ENCODE measurements at regions not wholly inside any gene's neighbourhood (a gene's known extent, or its start where the extent isn't known, plus 50 kb on each side); places are given as distances from the start of the nearest gene placed in this dataset.

DNA sequence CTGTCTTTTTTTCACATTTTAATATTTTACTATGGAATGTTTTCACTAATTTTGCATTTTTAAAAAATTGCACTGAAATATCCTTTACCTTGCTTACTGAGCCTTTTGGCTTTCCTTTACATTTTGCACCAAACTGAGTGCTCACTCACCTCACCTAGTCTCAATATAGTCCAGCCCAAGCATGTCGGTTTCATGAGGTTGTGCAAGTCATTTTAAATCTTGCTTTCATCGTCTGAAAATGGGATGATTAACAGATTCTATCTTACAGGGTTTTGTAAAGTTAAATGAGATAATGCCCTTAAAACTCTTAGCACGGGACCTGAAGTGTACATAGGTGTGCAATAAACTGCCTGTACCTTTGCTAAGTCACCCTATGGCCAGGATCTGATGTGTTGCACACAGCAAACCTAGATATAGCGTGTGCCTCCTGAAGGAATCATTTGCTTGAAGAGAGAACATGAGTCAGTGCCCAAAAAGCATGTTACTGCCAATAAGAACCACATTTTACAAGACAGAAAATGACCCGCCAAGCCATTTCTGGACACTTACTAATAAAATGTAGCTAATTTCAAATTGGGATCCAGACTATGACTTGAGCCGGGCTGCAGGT is 199.8 kb downstream of the JCAD start:
- no CpG with 5 or more reads among the region's 6 CpGs for WGBS (ENCODE audit: insufficient coverage, insufficient read length)
- DNase-seq (ENCODE audit: low read depth, low spot score) = no peak
- Histone ChIP-seq H3K27me3 (ENCODE audit: control insufficient read depth, insufficient read depth, low read length) (no peaks in the 10 kb centered on the region), H3K9me3 (ENCODE audit: control insufficient read depth, insufficient read depth, low read length) (no peaks in the 10 kb centered on the region), H3K4me1 (ENCODE audit: control insufficient read depth, insufficient read depth, low read length) (no peaks in the 10 kb centered on the region), H3K36me3 (ENCODE audit: control insufficient read depth, insufficient read depth, low read length) (no peaks in the 10 kb centered on the region), H3K27ac (ENCODE audit: low read length) (no peak overlapping the region), H3K4me3 (ENCODE audit: low read length) (no peak overlapping the region)

DNA sequence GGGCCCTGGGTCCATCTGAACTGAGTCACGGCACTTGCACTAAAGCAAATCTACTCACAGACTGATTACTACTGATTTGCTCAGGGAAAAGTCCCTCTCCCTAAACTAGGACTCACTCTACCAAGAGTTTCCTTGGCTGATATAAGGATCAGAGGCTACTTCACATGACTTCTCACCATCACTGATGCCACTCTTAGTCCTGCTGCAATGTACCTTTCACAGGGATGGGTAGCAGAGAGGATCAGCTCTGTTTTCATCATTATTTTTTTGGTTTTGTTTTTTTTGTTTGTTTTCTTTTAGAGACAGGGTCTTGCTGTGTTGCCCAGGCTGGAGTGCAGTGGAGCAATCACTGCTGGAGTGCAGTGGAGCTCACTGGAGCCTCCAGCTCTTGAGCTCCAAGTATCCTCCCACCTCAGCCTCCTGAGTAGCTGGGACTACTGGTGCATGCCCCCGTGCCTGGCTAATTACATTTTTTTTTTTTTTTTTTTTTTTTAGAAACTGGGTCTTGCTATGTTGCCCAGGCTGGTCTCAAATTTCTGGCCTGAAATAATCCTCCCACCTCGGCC is 200.6 kb downstream of the JCAD start:
- WGBS (ENCODE audit: insufficient coverage, insufficient read length) = no CpG with 5 or more reads among the region's 3 CpGs
- Histone ChIP-seq H3K9me3 (ENCODE audit: control insufficient read depth, insufficient read depth, low read length) (no peaks in the 10 kb centered on the region), H3K36me3 (ENCODE audit: control insufficient read depth, insufficient read depth, low read length) (no peaks in the 10 kb centered on the region), H3K27me3 (ENCODE audit: control insufficient read depth, insufficient read depth, low read length) (no peaks in the 10 kb centered on the region), H3K4me3 (ENCODE audit: low read length) (no peak overlapping the region), H3K4me1 (ENCODE audit: control insufficient read depth, insufficient read depth, low read length) (no peaks in the 10 kb centered on the region), H3K27ac (ENCODE audit: low read length) (no peak overlapping the region)
- DNase-seq (ENCODE audit: low read depth, low spot score) = no peak

DNA sequence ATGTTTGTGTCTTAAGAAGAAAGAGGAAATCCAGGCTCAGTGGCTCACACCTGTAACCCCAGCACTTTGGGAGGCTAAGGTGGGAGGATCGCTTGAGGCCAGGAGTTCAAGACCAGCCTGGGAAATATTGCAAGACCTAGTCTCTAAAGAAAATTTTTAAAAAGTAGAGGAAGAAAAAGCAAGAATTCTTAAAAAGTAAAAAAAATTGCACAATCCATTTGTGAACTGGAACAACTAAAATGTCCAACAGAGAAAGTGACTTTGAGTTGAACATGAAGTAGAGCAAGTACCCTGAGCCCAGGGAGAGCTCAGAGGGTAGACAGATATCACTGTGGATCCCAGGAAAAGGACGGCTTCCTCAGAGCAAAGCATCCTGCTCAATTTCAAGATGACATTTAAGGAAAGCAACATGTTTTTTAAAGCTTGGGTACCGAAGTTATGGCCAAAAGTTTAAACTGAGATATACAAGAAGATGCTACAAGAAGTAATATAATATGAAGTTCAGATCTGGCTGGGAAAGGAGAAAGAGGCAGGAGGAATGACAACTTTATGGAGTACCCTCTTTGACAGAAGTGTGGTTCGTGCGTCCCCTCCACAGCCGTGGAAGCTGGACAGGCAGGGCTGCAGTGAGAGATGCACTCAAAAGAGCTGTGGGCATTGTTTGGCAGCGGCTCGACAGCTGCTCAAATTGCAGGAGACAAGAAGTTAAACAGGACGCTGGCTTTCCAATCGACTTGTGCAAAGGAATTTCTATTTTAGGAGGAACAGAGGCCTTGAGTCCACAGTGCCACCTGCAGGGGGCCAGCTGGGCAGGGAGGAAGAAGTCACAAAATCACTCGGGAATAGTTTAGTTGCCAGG is 201.3 kb downstream of the JCAD start:
- H3K27me3 ChIP-seq (ENCODE audit: control insufficient read depth, insufficient read depth, low read length) = no peaks in the 10 kb centered on the region
- WGBS (ENCODE audit: insufficient coverage, insufficient read length) = no CpG with 5 or more reads among the region's 11 CpGs
- H3K4me1 ChIP-seq (ENCODE audit: control insufficient read depth, insufficient read depth, low read length) = no peaks in the 10 kb centered on the region
- no peak for DNase-seq (ENCODE audit: low read depth, low spot score)
- no peak overlapping the region for H3K27ac ChIP-seq (ENCODE audit: low read length)
- no peak overlapping the region for H3K4me3 ChIP-seq (ENCODE audit: low read length)
- H3K36me3 ChIP-seq (ENCODE audit: control insufficient read depth, insufficient read depth, low read length) = no peaks in the 10 kb centered on the region
- H3K9me3 ChIP-seq (ENCODE audit: control insufficient read depth, insufficient read depth, low read length) = no peaks in the 10 kb centered on the region

DNA sequence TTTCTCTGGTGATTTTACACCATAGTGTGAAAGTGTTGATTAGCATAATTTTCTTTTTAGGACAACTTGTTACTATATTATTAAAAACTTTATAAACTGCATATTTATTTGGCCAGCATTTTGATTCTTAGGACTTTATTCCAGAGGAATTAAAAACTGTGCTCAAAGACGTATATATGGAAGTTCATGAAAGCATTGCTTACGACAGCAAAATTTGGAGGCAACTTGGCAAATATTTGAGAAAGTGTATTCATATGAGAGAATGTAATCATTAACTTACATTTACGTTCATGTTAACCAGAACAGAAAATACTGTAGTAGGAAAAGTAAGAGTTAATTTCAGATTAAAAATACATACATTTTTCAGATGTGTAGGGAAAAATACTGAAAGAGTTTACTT is 203.1 kb downstream of the JCAD start:
- no peaks in the 10 kb centered on the region for H3K36me3 ChIP-seq (ENCODE audit: control insufficient read depth, insufficient read depth, low read length)
- no peaks in the 10 kb centered on the region for H3K4me1 ChIP-seq (ENCODE audit: control insufficient read depth, insufficient read depth, low read length)
- no CpG with 5 or more reads among the region's 3 CpGs for WGBS (ENCODE audit: insufficient coverage, insufficient read length)
- H3K27me3 ChIP-seq (ENCODE audit: control insufficient read depth, insufficient read depth, low read length) = no peaks in the 10 kb centered on the region
- H3K4me3 ChIP-seq (ENCODE audit: low read length) = no peak overlapping the region
- DNase-seq (ENCODE audit: low read depth, low spot score) = no peak
- H3K27ac ChIP-seq (ENCODE audit: low read length) = no peak overlapping the region
- no peaks in the 10 kb centered on the region for H3K9me3 ChIP-seq (ENCODE audit: control insufficient read depth, insufficient read depth, low read length)

DNA sequence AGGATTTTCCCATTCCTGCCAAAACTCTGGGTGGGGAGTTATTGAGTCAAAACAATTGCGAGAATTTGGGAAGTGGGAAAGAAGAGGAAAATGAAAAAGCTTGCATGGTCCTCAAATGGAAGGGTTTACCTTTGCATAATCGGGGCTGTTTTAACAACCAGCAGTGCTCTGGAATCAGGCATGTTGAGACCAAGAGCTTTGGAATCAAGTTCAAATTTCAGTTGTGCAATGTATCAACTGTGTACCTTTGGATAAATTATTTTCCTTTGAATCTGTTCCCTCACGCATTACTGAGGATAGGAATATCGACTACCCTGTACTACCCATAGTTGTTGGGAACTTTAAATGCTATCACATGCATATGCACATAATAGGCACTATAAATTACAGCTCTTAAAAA is 205.5 kb downstream of the JCAD start:
- no peaks in the 10 kb centered on the region for H3K27me3 ChIP-seq (ENCODE audit: control insufficient read depth, insufficient read depth, low read length)
- H3K9me3 ChIP-seq (ENCODE audit: control insufficient read depth, insufficient read depth, low read length) = no peaks in the 10 kb centered on the region
- no peak overlapping the region for H3K27ac ChIP-seq (ENCODE audit: low read length)
- H3K4me1 ChIP-seq (ENCODE audit: control insufficient read depth, insufficient read depth, low read length) = no peaks in the 10 kb centered on the region
- no peak overlapping the region for H3K4me3 ChIP-seq (ENCODE audit: low read length)
- no peak for DNase-seq (ENCODE audit: low read depth, low spot score)
- no peaks in the 10 kb centered on the region for H3K36me3 ChIP-seq (ENCODE audit: control insufficient read depth, insufficient read depth, low read length)
- no CpG with 5 or more reads among the region's 4 CpGs for WGBS (ENCODE audit: insufficient coverage, insufficient read length)

DNA sequence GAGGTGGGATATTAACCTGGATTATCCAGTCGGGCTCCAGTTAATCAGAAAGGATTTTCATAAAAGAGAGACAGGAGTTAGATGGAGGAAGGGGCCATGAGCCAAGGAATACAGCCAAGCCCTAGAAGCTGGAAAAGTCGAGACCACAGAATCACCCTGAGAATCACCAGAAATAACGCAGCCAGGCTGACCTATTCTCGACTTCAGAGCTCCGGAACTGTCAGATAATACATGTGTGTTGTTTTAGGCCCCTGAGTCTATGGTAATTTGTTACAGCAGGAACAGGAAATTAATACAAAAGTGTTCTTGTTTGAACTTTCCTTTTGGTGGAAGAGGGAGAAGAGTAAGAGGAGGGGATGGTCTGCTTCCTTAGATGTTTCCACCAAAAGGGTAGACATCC is 208.1 kb downstream of the JCAD start:
- WGBS (ENCODE audit: insufficient coverage, insufficient read length) = no CpG with 5 or more reads among the region's 5 CpGs
- Histone ChIP-seq H3K36me3 (ENCODE audit: control insufficient read depth, insufficient read depth, low read length) (no peaks in the 10 kb centered on the region), H3K4me3 (ENCODE audit: low read length) (no peak overlapping the region), H3K27me3 (ENCODE audit: control insufficient read depth, insufficient read depth, low read length) (no peaks in the 10 kb centered on the region), H3K9me3 (ENCODE audit: control insufficient read depth, insufficient read depth, low read length) (no peaks in the 10 kb centered on the region), H3K27ac (ENCODE audit: low read length) (no peak overlapping the region), H3K4me1 (ENCODE audit: control insufficient read depth, insufficient read depth, low read length) (no peaks in the 10 kb centered on the region)
- DNase-seq (ENCODE audit: low read depth, low spot score) = no peak

DNA sequence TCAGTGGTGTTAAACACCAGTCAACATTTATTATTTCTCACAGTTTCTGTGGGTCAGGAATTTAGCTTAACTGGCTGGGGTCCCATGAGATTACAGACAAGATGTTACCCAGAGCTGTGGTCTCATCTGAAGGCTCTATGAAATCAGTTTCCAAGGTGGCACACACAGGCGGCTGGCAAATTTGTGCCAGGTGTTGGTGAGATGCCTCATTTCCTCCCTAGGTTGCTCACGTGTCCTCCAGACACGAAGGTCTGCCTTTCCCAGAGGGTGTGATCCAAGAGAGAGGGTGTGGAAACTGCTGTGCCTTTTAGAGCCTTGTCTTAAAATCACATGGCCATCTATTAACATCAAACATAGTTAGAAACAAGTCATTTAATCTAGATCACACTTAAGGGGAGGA is 209.0 kb downstream of the JCAD start:
- H3K27ac ChIP-seq (ENCODE audit: low read length) = no peak overlapping the region
- no peaks in the 10 kb centered on the region for H3K36me3 ChIP-seq (ENCODE audit: control insufficient read depth, insufficient read depth, low read length)
- no peaks in the 10 kb centered on the region for H3K27me3 ChIP-seq (ENCODE audit: control insufficient read depth, insufficient read depth, low read length)
- DNase-seq (ENCODE audit: low read depth, low spot score) = no peak
- no peaks in the 10 kb centered on the region for H3K9me3 ChIP-seq (ENCODE audit: control insufficient read depth, insufficient read depth, low read length)
- H3K4me1 ChIP-seq (ENCODE audit: control insufficient read depth, insufficient read depth, low read length) = no peaks in the 10 kb centered on the region
- H3K4me3 ChIP-seq (ENCODE audit: low read length) = no peak overlapping the region
- no CpG with 5 or more reads among the region's 3 CpGs for WGBS (ENCODE audit: insufficient coverage, insufficient read length)

DNA sequence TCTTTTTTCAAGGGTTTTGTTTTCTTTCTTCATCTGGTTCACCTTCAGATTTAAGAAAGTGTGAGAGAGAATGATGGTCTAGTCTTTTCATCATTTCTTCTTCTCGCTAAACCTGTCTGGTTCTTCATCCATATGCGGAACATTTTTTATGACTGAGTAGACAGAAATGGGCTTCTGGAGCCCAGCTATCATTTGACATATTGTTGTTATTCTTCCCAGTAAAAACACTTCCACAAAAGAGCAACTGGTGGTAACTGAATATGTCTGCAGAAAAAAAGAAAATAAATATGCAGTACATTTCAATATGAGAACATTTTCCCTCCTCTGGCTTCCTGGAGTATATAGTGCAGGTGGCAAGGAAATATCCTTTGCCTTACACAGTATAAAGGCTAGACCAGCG is 209.5 kb downstream of the JCAD start:
- Histone ChIP-seq H3K4me3 (ENCODE audit: low read length) (no peak overlapping the region), H3K27ac (ENCODE audit: low read length) (no peak overlapping the region), H3K4me1 (ENCODE audit: control insufficient read depth, insufficient read depth, low read length) (no peaks in the 10 kb centered on the region), H3K36me3 (ENCODE audit: control insufficient read depth, insufficient read depth, low read length) (no peaks in the 10 kb centered on the region), H3K27me3 (ENCODE audit: control insufficient read depth, insufficient read depth, low read length) (no peaks in the 10 kb centered on the region), H3K9me3 (ENCODE audit: control insufficient read depth, insufficient read depth, low read length) (no peaks in the 10 kb centered on the region)
- DNase-seq (ENCODE audit: low read depth, low spot score) = no peak
- no CpG with 5 or more reads among the region's 3 CpGs for WGBS (ENCODE audit: insufficient coverage, insufficient read length)

DNA sequence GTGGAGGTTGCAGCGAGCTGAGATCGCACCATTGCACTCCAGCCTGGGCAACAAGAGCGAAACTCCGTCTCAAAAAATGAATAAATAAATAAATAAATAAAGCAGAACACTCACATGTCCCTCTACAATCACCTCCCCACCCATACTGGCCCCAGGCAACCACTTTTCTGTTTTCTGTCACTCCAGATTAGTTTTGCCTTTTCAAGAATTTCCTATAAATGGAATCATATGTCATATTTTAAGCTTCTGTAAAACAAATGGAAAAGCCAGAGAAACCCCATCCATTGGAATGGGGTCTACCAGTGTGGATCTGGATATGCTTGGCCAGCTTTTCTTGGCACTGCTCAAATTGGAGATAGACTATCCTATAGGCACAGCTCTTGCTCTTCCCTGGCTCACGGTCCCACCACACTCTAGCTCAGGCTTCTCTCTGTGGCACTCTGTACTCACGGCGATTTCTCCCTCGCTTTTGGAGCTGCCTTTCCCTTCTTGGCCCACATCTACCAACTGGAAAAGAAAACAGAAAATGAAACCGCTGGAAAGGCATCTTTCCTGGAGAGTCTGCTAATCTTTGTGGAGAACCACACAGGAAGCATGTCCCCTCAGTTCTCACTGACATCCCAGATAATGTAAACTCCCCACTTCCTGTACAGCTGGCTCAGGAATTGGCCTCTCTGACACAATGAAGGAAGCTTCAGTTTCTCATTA is 210.1 kb downstream of the JCAD start:
- WGBS (ENCODE audit: insufficient coverage, insufficient read length) = no CpG with 5 or more reads among the region's 9 CpGs
- Histone ChIP-seq H3K9me3 (ENCODE audit: control insufficient read depth, insufficient read depth, low read length) (no peaks in the 10 kb centered on the region), H3K4me1 (ENCODE audit: control insufficient read depth, insufficient read depth, low read length) (no peaks in the 10 kb centered on the region), H3K27ac (ENCODE audit: low read length) (no peak overlapping the region), H3K36me3 (ENCODE audit: control insufficient read depth, insufficient read depth, low read length) (no peaks in the 10 kb centered on the region), H3K4me3 (ENCODE audit: low read length) (no peak overlapping the region), H3K27me3 (ENCODE audit: control insufficient read depth, insufficient read depth, low read length) (no peaks in the 10 kb centered on the region)
- DNase-seq (ENCODE audit: low read depth, low spot score) = no peak

DNA sequence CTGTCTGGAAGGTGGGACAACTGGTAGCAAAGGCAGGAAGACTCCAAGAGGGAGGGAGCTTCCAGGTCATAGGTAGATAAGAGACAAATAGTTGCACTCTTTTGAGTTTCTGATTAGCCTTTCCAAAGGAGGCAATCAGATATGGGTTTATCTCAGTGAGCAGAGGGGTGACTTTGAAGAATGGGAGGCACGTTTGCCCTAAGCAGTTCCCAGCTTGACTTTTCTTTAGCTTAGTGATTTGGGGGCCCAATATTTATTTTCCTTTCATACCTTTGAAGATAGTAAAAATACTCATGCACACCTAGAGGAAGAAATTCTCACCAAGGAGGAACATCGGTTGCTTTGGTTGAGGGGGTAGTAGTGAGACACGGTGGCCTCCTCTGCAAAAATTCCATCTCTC is 212.1 kb upstream of the SVIL start:
- Histone ChIP-seq H3K36me3 (ENCODE audit: control insufficient read depth, insufficient read depth, low read length) (no peaks in the 10 kb centered on the region), H3K4me1 (ENCODE audit: control insufficient read depth, insufficient read depth, low read length) (no peaks in the 10 kb centered on the region), H3K4me3 (ENCODE audit: low read length) (no peak overlapping the region), H3K27me3 (ENCODE audit: control insufficient read depth, insufficient read depth, low read length) (no peaks in the 10 kb centered on the region), H3K9me3 (ENCODE audit: control insufficient read depth, insufficient read depth, low read length) (no peaks in the 10 kb centered on the region), H3K27ac (ENCODE audit: low read length) (no peak overlapping the region)
- no CpG with 5 or more reads among the region's 3 CpGs for WGBS (ENCODE audit: insufficient coverage, insufficient read length)
- DNase-seq (ENCODE audit: low read depth, low spot score) = no peak
